Neutrophil (primary cell): ENCODE measurements at regions not wholly inside any gene's neighbourhood (a gene's known extent, or its start where the extent isn't known, plus 50 kb on each side); places are given as distances from the start of the nearest gene placed in this dataset.

ENCODE experiments used
- H3K27ac ChIP-seq: fragments of 200-600 bp; sonication (generic); 2 replicates; pipeline ENCODE4 v1.5.1; 2016; ENCODE audit warnings: mild to moderate bottlenecking, moderate library complexity
- H3K27me3 ChIP-seq: fragments of 200-600 bp; sonication (generic); 2 replicates; pipeline ENCODE4 v1.6.0; 2016; ENCODE audit warnings: mild to moderate bottlenecking
- H3K36me3 ChIP-seq: fragments of 200-600 bp; sonication (generic); 2 replicates; pipeline ENCODE4 v1.5.1; 2017
- H3K4me1 ChIP-seq, 2 experiments: fragments of 200-600 bp in 1 of 2; sonication (generic) in 1 of 2; 1 replicate in 1 of 2; 2 replicates in 1 of 2; pipeline versions ENCODE4 v1.5.1 to v1.6.1; 2013 to 2016; ENCODE audit warnings: low read depth in 1 of 2, low read length in 1 of 2, mild to moderate bottlenecking in 1 of 2, moderate library complexity in 1 of 2; ENCODE audit not compliant: control insufficient read depth in 1 of 2, insufficient read depth in 1 of 2
- H3K4me3 ChIP-seq, 2 experiments: fragments of 200-600 bp in 1 of 2; sonication (generic) in 1 of 2; 1 replicate in 1 of 2; 2 replicates in 1 of 2; pipeline ENCODE4 v1.5.1; 2013 to 2016; ENCODE audit warnings: low read depth in 1 of 2, low read length in 1 of 2, mild to moderate bottlenecking in 1 of 2, moderate library complexity in 1 of 2
- H3K9me3 ChIP-seq: fragments of 200-600 bp; sonication (generic); 2 replicates; pipeline ENCODE4 v1.5.1; 2016
- TF ChIP-seq, protein P1 (sequence below): fragments of 200-600 bp; sonication (generic); IDR thresholded peaks from 2 replicates; pipeline ENCODE4 v1.5.1; 2016; ENCODE audit warnings: antibody characterized with exemption

- Histone ChIP-seq H3K4me1 (no peaks in the 10 kb centered on the region), H3K36me3 (no peaks in the 10 kb centered on the region), H3K27me3 (no peaks in the 10 kb centered on the region), H3K4me3 (no peak overlapping the region), H3K27ac (no peak overlapping the region), H3K9me3 (no peaks in the 10 kb centered on the region)
- TF ChIP-seq, protein P1, sequence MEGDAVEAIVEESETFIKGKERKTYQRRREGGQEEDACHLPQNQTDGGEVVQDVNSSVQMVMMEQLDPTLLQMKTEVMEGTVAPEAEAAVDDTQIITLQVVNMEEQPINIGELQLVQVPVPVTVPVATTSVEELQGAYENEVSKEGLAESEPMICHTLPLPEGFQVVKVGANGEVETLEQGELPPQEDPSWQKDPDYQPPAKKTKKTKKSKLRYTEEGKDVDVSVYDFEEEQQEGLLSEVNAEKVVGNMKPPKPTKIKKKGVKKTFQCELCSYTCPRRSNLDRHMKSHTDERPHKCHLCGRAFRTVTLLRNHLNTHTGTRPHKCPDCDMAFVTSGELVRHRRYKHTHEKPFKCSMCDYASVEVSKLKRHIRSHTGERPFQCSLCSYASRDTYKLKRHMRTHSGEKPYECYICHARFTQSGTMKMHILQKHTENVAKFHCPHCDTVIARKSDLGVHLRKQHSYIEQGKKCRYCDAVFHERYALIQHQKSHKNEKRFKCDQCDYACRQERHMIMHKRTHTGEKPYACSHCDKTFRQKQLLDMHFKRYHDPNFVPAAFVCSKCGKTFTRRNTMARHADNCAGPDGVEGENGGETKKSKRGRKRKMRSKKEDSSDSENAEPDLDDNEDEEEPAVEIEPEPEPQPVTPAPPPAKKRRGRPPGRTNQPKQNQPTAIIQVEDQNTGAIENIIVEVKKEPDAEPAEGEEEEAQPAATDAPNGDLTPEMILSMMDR, result no peak
Measured at GRCh38 chr3:102106416-102107097, 257.2 kb downstream of the NFKBIZ start.

GRCh38 chr3:102112704-102113230 is 263.5 kb downstream of the NFKBIZ start:
- H3K27me3 ChIP-seq, result no peaks in the 10 kb centered on the region
- H3K4me3 ChIP-seq, result no peak overlapping the region
- no peaks in the 10 kb centered on the region for H3K9me3 ChIP-seq
- TF ChIP-seq, protein P1, result no peak
- no peak overlapping the region for H3K27ac ChIP-seq
- H3K4me1 ChIP-seq, result no peaks in the 10 kb centered on the region
- H3K36me3 ChIP-seq, result no peaks in the 10 kb centered on the region

GRCh38 chr3:102113421-102114041 is 264.2 kb downstream of the NFKBIZ start:
- H3K9me3 ChIP-seq, result no peaks in the 10 kb centered on the region
- no peaks in the 10 kb centered on the region for H3K27me3 ChIP-seq
- no peak overlapping the region for H3K27ac ChIP-seq
- no peak overlapping the region for H3K4me3 ChIP-seq
- no peaks in the 10 kb centered on the region for H3K36me3 ChIP-seq
- no peaks in the 10 kb centered on the region for H3K4me1 ChIP-seq
- TF ChIP-seq, protein P1, result no peak

GRCh38 chr3:102114264-102114979 is 265.1 kb downstream of the NFKBIZ start:
- H3K27ac ChIP-seq, result no peak overlapping the region
- H3K9me3 ChIP-seq, result no peaks in the 10 kb centered on the region

DNA sequence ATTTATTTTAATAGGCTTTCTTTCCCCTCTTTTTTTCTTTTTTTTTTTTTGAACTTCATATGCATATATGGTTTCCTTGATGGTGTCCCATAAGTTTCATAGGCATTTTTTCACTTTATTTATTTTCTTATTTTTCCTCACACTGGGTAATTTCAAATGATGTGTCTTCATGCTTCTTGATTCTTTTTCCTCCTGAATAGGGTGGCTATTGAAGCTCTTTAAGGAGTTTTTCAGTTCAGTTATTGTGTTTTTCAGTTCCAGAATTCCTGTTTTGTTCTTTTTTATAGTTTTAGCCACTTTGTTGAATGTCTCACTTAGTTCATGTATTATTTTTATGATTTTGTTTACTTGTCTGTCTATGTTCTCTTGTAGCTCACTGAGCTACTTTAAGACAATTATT is 273.2 kb downstream of the NFKBIZ start:
- no peaks in the 10 kb centered on the region for H3K27me3 ChIP-seq
- no peaks in the 10 kb centered on the region for H3K4me1 ChIP-seq
- no peak overlapping the region for H3K4me3 ChIP-seq
- H3K9me3 ChIP-seq, result no peaks in the 10 kb centered on the region
- no peak overlapping the region for H3K27ac ChIP-seq
- H3K36me3 ChIP-seq, result no peaks in the 10 kb centered on the region
- TF ChIP-seq, protein P1, result no peak

More at GRCh38 chr3:102114264-102114979, 265.1 kb downstream of the NFKBIZ start:
- H3K4me3 ChIP-seq, result no peak overlapping the region
- H3K27me3 ChIP-seq, result no peaks in the 10 kb centered on the region
- H3K36me3 ChIP-seq, result no peaks in the 10 kb centered on the region
- TF ChIP-seq, protein P1, result no peak
- H3K4me1 ChIP-seq, result no peaks in the 10 kb centered on the region
